ENCODE measurements at regions not wholly inside any gene's neighbourhood (a gene's known extent, or its start where the extent isn't known, plus 50 kb on each side); places are given as distances from the start of the nearest gene placed in this dataset.

- TF ChIP-seq CTCF (IDR thresholded peaks at IDR 0.05; ENCODE audit: extremely low read depth, insufficient read depth, missing control alignments) = no peak
- in situ Hi-C loops (cut with MboI; ENCODE audit: low pct_unique_long_range_greater_than_20kb, low sequenced_read_pairs, unreplicated experiment) = no loop called here
These were observed 143.6 kb upstream of the POU2AF2 start for GRCh38 chr11:111101881-111102280.

GRCh38 chr11:111099028-111099713 lies 146.4 kb upstream of the POU2AF2 start:
- TF ChIP-seq CTCF (IDR thresholded peaks at IDR 0.05; ENCODE audit: extremely low read depth, insufficient read depth, missing control alignments) = no peak
- in situ Hi-C loops (cut with MboI; ENCODE audit: low pct_unique_long_range_greater_than_20kb, low sequenced_read_pairs, unreplicated experiment) = no loop called here
- no peak for DNase-seq (ENCODE audit: low spot score)

More at GRCh38 chr11:111101881-111102280, 143.6 kb upstream of the POU2AF2 start:
- DNase-seq (ENCODE audit: low spot score) = no peak

- no peak for DNase-seq (ENCODE audit: low spot score)
- in situ Hi-C loops (cut with MboI; ENCODE audit: low pct_unique_long_range_greater_than_20kb, low sequenced_read_pairs, unreplicated experiment) = no loop called here
- TF ChIP-seq CTCF (IDR thresholded peaks at IDR 0.05; ENCODE audit: extremely low read depth, insufficient read depth, missing control alignments) = no peak
These were observed 147.4 kb upstream of the POU2AF2 start for GRCh38 chr11:111098091-111098490.

- no peak for TF ChIP-seq CTCF (IDR thresholded peaks at IDR 0.05; ENCODE audit: extremely low read depth, insufficient read depth, missing control alignments)
- in situ Hi-C loops (cut with MboI; ENCODE audit: low pct_unique_long_range_greater_than_20kb, low sequenced_read_pairs, unreplicated experiment) = no loop called here
- DNase-seq (ENCODE audit: low spot score) = no peak
These were observed 148.3 kb upstream of the POU2AF2 start for GRCh38 chr11:111097191-111097590.

GRCh38 chr11:111095327-111095726 lies 150.2 kb upstream of the POU2AF2 start:
- no peak for TF ChIP-seq CTCF (IDR thresholded peaks at IDR 0.05; ENCODE audit: extremely low read depth, insufficient read depth, missing control alignments)
- in situ Hi-C loops (cut with MboI; ENCODE audit: low pct_unique_long_range_greater_than_20kb, low sequenced_read_pairs, unreplicated experiment) = no loop called here

GRCh38 chr11:111093061-111093460 lies 152.5 kb upstream of the POU2AF2 start:
- no peak for DNase-seq (ENCODE audit: low spot score)
- in situ Hi-C loops (cut with MboI; ENCODE audit: low pct_unique_long_range_greater_than_20kb, low sequenced_read_pairs, unreplicated experiment) = no loop called here
- TF ChIP-seq CTCF (IDR thresholded peaks at IDR 0.05; ENCODE audit: extremely low read depth, insufficient read depth, missing control alignments) = no peak

More at GRCh38 chr11:111095327-111095726, 150.2 kb upstream of the POU2AF2 start:
- no peak for DNase-seq (ENCODE audit: low spot score)
